MCF 10A (cell line): ENCODE measurements at regions not wholly inside any gene's neighbourhood (a gene's known extent, or its start where the extent isn't known, plus 50 kb on each side); places are given as distances from the start of the nearest gene placed in this dataset.

Experiments
- BruUV-seq: library from RNA; stranded (reverse); fragments of 400-500 nt; replicated peaks from 2 replicates; lab custom pipeline; 2021; lab: Mats Ljungman, UMichigan
- CTCF ChIA-PET: fragments of 300-600 bp; sonication (Branson Sonifier 250); formaldehyde crosslinking; extraction: SDS; loops from one replicate; lab custom pipeline; 2021; ENCODE audit warnings: antibody characterized with exemption, inconsistent platforms; lab: Yijun Ruan, JAX
- POLR2A ChIA-PET: fragments of 300-600, 350-650 bp; sonication (Branson Sonifier 250); formaldehyde crosslinking; extraction: SDS; loops from one replicate; lab custom pipeline; 2020; ENCODE audit warnings: antibody characterized with exemption, inconsistent platforms; lab: Yijun Ruan, JAX
- DNase-seq: peaks from one replicate; pipeline ENCODE4 v3.0.0-alpha.2; 2018; ENCODE audit not compliant: unreplicated experiment
- H3K27ac Mint-ChIP-seq: one replicate; pipeline ENCODE4 v1.8.0; 2022; ENCODE audit warnings: mild to moderate bottlenecking, low read depth, mixed read lengths; ENCODE audit not compliant: unreplicated experiment
- H3K27me3 Mint-ChIP-seq: one replicate; pipeline ENCODE4 v1.8.0; 2022; ENCODE audit warnings: mixed read lengths; ENCODE audit not compliant: insufficient read depth, unreplicated experiment
- H3K36me3 Mint-ChIP-seq: one replicate; pipeline ENCODE4 v1.8.0; 2022; ENCODE audit warnings: mild to moderate bottlenecking, moderate library complexity, mixed read lengths; ENCODE audit not compliant: insufficient read depth, unreplicated experiment
- H3K4me1 Mint-ChIP-seq: one replicate; pipeline ENCODE4 v1.8.0; 2022; ENCODE audit warnings: mixed read lengths; ENCODE audit not compliant: insufficient read depth, unreplicated experiment
- H3K4me3 Mint-ChIP-seq: one replicate; pipeline ENCODE4 v1.8.0; 2022; ENCODE audit warnings: mild to moderate bottlenecking, moderate library complexity, mixed read lengths; ENCODE audit not compliant: unreplicated experiment
- H3K9me3 Mint-ChIP-seq: one replicate; pipeline ENCODE4 v1.8.0; 2022; ENCODE audit warnings: mixed read lengths; ENCODE audit not compliant: unreplicated experiment
- CTCF ChIP-seq: fragments of 200-600 bp; IDR thresholded peaks from one replicate; pipeline ENCODE4 v1.8.0; 2022; ENCODE audit warnings: antibody characterized with exemption, mild to moderate bottlenecking; ENCODE audit not compliant: unreplicated experiment
- intact Hi-C: fragments of 100-400 bp; cut with micrococcal nuclease; formaldehyde crosslinking; loops from 2 replicates; pipeline ENCODE4 v1.14.1; 2022

GRCh38 chr2:204470178-204470620, 75.1 kb upstream of the PARD3B start:
- ChIA-PET POLR2A (interaction anchor here (1.4 kb wide), 1 partner anchor 95 kb away, joined by 3 read pairs; no protein-coding TSS in a partner anchor), CTCF (interaction anchor here (1.4 kb wide), 1 partner anchor 215 kb away, joined by 4 read pairs; no protein-coding TSS in a partner anchor)
- no peak overlapping the region for H3K4me3 Mint-ChIP-seq
- H3K27me3 Mint-ChIP-seq = no peaks in the 10 kb centered on the region
- no TSS peak for BruUV-seq
- no peak for TF ChIP-seq CTCF
- no peaks in the 10 kb centered on the region for H3K36me3 Mint-ChIP-seq
- peaks cover 14% of the 10 kb centered on the region for H3K4me1 Mint-ChIP-seq
- DNase-seq = no peak
- intact Hi-C loops = no loop called here
- no peak overlapping the region for H3K27ac Mint-ChIP-seq
- no peaks in the 10 kb centered on the region for H3K9me3 Mint-ChIP-seq

- H3K27ac Mint-ChIP-seq = no peak overlapping the region
- no peak for DNase-seq
- H3K9me3 Mint-ChIP-seq = no peaks in the 10 kb centered on the region
- no TSS peak for BruUV-seq
- CTCF ChIA-PET = interaction anchor here (0.5 to 1.4 kb wide), 3 partner anchors 40 to 215 kb away, joined by 3 to 4 read pairs (median 3); no protein-coding TSS in a partner anchor
- TF ChIP-seq CTCF = no peak
- POLR2A ChIA-PET = interaction anchor here (1.4 kb wide), 1 partner anchor 95 kb away, joined by 3 read pairs; no protein-coding TSS in a partner anchor
- H3K4me3 Mint-ChIP-seq = no peak overlapping the region
- no peaks in the 10 kb centered on the region for H3K27me3 Mint-ChIP-seq
- H3K36me3 Mint-ChIP-seq = no peaks in the 10 kb centered on the region
- peaks cover 14% of the 10 kb centered on the region for H3K4me1 Mint-ChIP-seq
- intact Hi-C loops = no loop called here
Observed at GRCh38 chr2:204470621-204471196, 74.6 kb upstream of the PARD3B start.

- BruUV-seq = no TSS peak
- no peak for DNase-seq
- Mint-ChIP-seq H3K4me1 (peaks cover 14% of the 10 kb centered on the region), H3K27me3 (no peaks in the 10 kb centered on the region), H3K27ac (no peak overlapping the region), H3K36me3 (no peaks in the 10 kb centered on the region), H3K4me3 (no peak overlapping the region), H3K9me3 (no peaks in the 10 kb centered on the region)
- ChIA-PET CTCF (interaction anchor here (0.7 kb wide), 1 partner anchor 226 kb away, joined by 3 read pairs; no protein-coding TSS in a partner anchor), POLR2A (interaction anchor here (0.6 kb wide), 1 partner anchor 17 kb away, joined by 4 read pairs; no protein-coding TSS in a partner anchor)
- no peak for TF ChIP-seq CTCF
- intact Hi-C loops = no loop called here
Observed at GRCh38 chr2:204472375-204472774, 72.9 kb upstream of the PARD3B start.

GRCh38 chr2:204473224-204473623, 72.1 kb upstream of the PARD3B start:
- H3K9me3 Mint-ChIP-seq = no peaks in the 10 kb centered on the region
- no peak for DNase-seq
- H3K27ac Mint-ChIP-seq = no peak overlapping the region
- peaks cover 10% of the 10 kb centered on the region for H3K4me1 Mint-ChIP-seq
- no peak overlapping the region for H3K4me3 Mint-ChIP-seq
- H3K36me3 Mint-ChIP-seq = no peaks in the 10 kb centered on the region
- BruUV-seq = no TSS peak
- intact Hi-C loops = no loop called here
- no peaks in the 10 kb centered on the region for H3K27me3 Mint-ChIP-seq
- CTCF ChIA-PET = interaction anchor here (0.7 kb wide), 1 partner anchor 225 kb away, joined by 3 read pairs; no protein-coding TSS in a partner anchor
- POLR2A ChIA-PET = interaction anchor here (0.6 kb wide), 1 partner anchor 16 kb away, joined by 4 read pairs; no protein-coding TSS in a partner anchor
- no peak for TF ChIP-seq CTCF
